SK-N-SH treated with all-trans-retinoic acid at 6 μM for 48 hours (cell line): ENCODE measurements at regions not wholly inside any gene's neighbourhood (a gene's known extent, or its start where the extent isn't known, plus 50 kb on each side); places are given as distances from the start of the nearest gene placed in this dataset.

Source experiments
- ATAC-seq: fragments of 200-7000 bp; cut with Tn5 transposase; 3 replicates; pipeline ENCODE4 v1.9.1; 2020; ENCODE audit warnings: mild to moderate bottlenecking, moderate library complexity
- ARNTL ChIP-seq: fragments of 450-650 bp; formaldehyde crosslinking; IDR thresholded peaks from 2 replicates; pipeline ENCODE4 v1.5.0; 2020; ENCODE audit warnings: low read depth, mild to moderate bottlenecking, moderate library complexity, borderline replicate concordance
- BACH2 ChIP-seq: fragments of 250-450 bp; sonication (Bioruptor Pico); IDR thresholded peaks from 2 replicates; pipeline ENCODE4 v1.9.0; 2021; ENCODE audit warnings: mild to moderate bottlenecking, borderline replicate concordance
- ESRRG ChIP-seq: fragments of 250-450 bp; sonication (Bioruptor Pico); IDR thresholded peaks from 2 replicates; pipeline ENCODE4 v1.6.1; 2021; ENCODE audit warnings: mild to moderate bottlenecking
- GLIS3 ChIP-seq: fragments of 250-450 bp; sonication (Bioruptor Pico); IDR thresholded peaks from 2 replicates; pipeline ENCODE4 v1.5.0; 2020; ENCODE audit warnings: mild to moderate bottlenecking, moderate library complexity
- OSR1 ChIP-seq: fragments of 250-450 bp; sonication (Bioruptor Pico); IDR thresholded peaks from 2 replicates; pipeline ENCODE4 v1.8.0; 2022; ENCODE audit warnings: moderate library complexity, mild to moderate bottlenecking, inconsistent platforms
- PPARA ChIP-seq: fragments of 250-450 bp; sonication (Bioruptor Pico); IDR thresholded peaks from 2 replicates; pipeline ENCODE4 v1.5.0; 2020; ENCODE audit warnings: mild to moderate bottlenecking, borderline replicate concordance
- RARB ChIP-seq: fragments of 250-450 bp; sonication (Bioruptor Pico); IDR thresholded peaks from 2 replicates; pipeline ENCODE4 v1.8.0; 2021; ENCODE audit warnings: mild to moderate bottlenecking, moderate library complexity
- SNAI2 ChIP-seq: fragments of 250-450 bp; sonication (Bioruptor Pico); IDR thresholded peaks from 2 replicates; pipeline ENCODE4 v1.5.0; 2020; ENCODE audit warnings: mild to moderate bottlenecking, moderate library complexity
- TCF4 ChIP-seq: fragments of 250-450 bp; sonication (Bioruptor Pico); IDR thresholded peaks from 2 replicates; pipeline ENCODE4 v1.8.0; 2021; ENCODE audit warnings: mild to moderate bottlenecking, moderate library complexity, borderline replicate concordance
- TOX ChIP-seq: fragments of 250-450 bp; sonication (Bioruptor Pico); IDR thresholded peaks from 2 replicates; pipeline ENCODE4 v1.8.0; 2021; ENCODE audit warnings: mild to moderate bottlenecking, moderate library complexity, borderline replicate concordance
- ZFP3 ChIP-seq: fragments of 250-450 bp; sonication (Bioruptor Pico); IDR thresholded peaks from 2 replicates; pipeline ENCODE4 v1.5.0; 2020; ENCODE audit warnings: mild to moderate bottlenecking, moderate library complexity
- ZFP30 ChIP-seq: fragments of 450-650 bp; formaldehyde crosslinking; IDR thresholded peaks from 2 replicates; pipeline ENCODE4 v1.5.0; 2022; ENCODE audit warnings: mild to moderate bottlenecking, moderate library complexity
- ZNF565 ChIP-seq: fragments of 450-650 bp; formaldehyde crosslinking; conservative IDR thresholded peaks from 2 replicates; pipeline ENCODE4 v1.5.0; 2020; ENCODE audit warnings: low read depth, mild to moderate bottlenecking, moderate library complexity
- ZNF70 ChIP-seq: fragments of 450-650 bp; formaldehyde crosslinking; IDR thresholded peaks from 2 replicates; pipeline ENCODE4 v1.5.0; 2020; ENCODE audit warnings: mild to moderate bottlenecking, moderate library complexity
- ZNF8 ChIP-seq: fragments of 450-650 bp; formaldehyde crosslinking; IDR thresholded peaks from 2 replicates; pipeline ENCODE4 v1.5.0; 2020; ENCODE audit warnings: mild to moderate bottlenecking, moderate library complexity
- TF ChIP-seq, protein P1 (sequence below): fragments of 250-450 bp; sonication (Bioruptor Pico); IDR thresholded peaks from 2 replicates; pipeline ENCODE4 v1.5.1; 2020; ENCODE audit warnings: low read depth, mild to moderate bottlenecking, moderate library complexity
- TF ChIP-seq, protein P2 (sequence below): fragments of 250-450 bp; sonication (Bioruptor Pico); IDR thresholded peaks from 2 replicates; pipeline ENCODE4 v1.5.0; 2020; ENCODE audit warnings: mild to moderate bottlenecking, moderate library complexity
- TF ChIP-seq, protein P3 (sequence below): fragments of 250-450 bp; sonication (Bioruptor Pico); IDR thresholded peaks from 2 replicates; pipeline ENCODE4 v1.8.0; 2020; ENCODE audit warnings: mild to moderate bottlenecking, moderate library complexity, borderline replicate concordance
- TF ChIP-seq, protein P4 (sequence below): fragments of 250-450 bp; sonication (Bioruptor Pico); IDR thresholded peaks from 2 replicates; pipeline ENCODE4 v1.5.1; 2021; ENCODE audit warnings: mild to moderate bottlenecking, moderate library complexity
- TF ChIP-seq, protein P5 (sequence below): fragments of 250-450 bp; sonication (Bioruptor Pico); IDR thresholded peaks from 2 replicates; pipeline ENCODE4 v1.8.0; 2021; ENCODE audit warnings: low read depth, mild to moderate bottlenecking, moderate library complexity, borderline replicate concordance

DNA sequence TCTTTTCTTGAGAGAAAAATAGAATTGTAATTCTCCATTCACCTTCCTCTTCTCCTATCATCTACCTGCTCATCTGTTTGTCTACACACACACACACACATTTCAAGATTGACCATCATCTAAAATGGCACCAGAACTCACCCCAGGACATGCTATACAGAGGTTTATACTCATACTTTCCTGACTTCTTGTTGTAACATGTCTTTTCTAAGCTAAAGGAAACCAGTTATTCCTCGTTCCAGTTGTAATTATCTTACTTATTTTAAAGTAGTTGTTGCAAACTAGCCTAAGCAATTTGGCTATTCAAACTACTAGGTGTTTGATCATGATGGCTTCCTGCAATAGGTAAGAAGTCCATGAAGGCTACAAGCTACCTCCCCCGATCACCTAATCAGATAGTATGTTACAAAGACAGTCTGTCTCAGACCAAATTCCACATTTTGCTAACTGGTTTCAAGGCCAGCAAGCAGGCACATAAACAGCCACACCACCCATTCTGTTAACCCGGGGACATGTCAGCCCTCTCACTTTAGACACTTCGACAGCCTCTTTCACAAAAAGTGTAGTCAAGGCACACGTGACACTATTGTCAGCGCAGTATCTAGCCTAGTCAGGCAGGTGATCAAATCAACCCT is 189.7 kb downstream of the SHQ1 start (continued):
- TF ChIP-seq, protein P1, sequence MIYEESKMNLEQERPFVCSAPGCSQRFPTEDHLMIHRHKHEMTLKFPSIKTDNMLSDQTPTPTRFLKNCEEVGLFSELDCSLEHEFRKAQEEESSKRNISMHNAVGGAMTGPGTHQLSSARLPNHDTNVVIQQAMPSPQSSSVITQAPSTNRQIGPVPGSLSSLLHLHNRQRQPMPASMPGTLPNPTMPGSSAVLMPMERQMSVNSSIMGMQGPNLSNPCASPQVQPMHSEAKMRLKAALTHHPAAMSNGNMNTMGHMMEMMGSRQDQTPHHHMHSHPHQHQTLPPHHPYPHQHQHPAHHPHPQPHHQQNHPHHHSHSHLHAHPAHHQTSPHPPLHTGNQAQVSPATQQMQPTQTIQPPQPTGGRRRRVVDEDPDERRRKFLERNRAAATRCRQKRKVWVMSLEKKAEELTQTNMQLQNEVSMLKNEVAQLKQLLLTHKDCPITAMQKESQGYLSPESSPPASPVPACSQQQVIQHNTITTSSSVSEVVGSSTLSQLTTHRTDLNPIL (CRISPR knock-in tag): no peak
- TF ChIP-seq, protein P2, sequence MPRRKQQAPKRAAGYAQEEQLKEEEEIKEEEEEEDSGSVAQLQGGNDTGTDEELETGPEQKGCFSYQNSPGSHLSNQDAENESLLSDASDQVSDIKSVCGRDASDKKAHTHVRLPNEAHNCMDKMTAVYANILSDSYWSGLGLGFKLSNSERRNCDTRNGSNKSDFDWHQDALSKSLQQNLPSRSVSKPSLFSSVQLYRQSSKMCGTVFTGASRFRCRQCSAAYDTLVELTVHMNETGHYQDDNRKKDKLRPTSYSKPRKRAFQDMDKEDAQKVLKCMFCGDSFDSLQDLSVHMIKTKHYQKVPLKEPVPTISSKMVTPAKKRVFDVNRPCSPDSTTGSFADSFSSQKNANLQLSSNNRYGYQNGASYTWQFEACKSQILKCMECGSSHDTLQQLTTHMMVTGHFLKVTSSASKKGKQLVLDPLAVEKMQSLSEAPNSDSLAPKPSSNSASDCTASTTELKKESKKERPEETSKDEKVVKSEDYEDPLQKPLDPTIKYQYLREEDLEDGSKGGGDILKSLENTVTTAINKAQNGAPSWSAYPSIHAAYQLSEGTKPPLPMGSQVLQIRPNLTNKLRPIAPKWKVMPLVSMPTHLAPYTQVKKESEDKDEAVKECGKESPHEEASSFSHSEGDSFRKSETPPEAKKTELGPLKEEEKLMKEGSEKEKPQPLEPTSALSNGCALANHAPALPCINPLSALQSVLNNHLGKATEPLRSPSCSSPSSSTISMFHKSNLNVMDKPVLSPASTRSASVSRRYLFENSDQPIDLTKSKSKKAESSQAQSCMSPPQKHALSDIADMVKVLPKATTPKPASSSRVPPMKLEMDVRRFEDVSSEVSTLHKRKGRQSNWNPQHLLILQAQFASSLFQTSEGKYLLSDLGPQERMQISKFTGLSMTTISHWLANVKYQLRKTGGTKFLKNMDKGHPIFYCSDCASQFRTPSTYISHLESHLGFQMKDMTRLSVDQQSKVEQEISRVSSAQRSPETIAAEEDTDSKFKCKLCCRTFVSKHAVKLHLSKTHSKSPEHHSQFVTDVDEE (CRISPR knock-in tag): no peak

DNA sequence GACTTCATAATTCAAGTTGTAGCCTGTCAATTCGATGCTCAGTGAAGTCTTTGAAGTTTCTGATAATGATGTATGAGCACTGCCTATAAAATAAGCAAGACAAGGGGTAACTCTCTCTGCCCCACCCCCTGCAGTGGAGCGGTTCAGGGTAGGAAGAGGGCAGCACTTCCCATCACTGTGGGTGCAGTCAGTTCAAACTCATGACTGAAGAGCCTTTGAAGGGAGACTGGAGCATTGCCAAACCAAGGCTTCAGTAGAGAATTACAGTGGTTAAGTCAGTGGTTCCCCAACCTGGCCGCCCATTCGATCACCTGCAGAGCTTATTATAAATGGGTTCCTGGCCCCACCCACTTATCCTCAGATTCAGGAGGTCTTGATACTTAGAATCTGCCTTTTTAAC is 190.6 kb downstream of the SHQ1 start:
- ATAC-seq: no peak
- TF ChIP-seq TCF4 (CRISPR knock-in tag) (no peak), PPARA (no peak), ZNF70 (CRISPR knock-in tag) (no peak), ESRRG (no peak), GLIS3 (CRISPR knock-in tag) (no peak), ARNTL (CRISPR knock-in tag) (no peak), RARB (CRISPR knock-in tag) (no peak), ZFP3 (no peak), TOX (CRISPR knock-in tag) (no peak), ZNF565 (CRISPR knock-in tag) (no peak), ZFP30 (CRISPR knock-in tag) (no peak), OSR1 (no peak), SNAI2 (CRISPR knock-in tag) (no peak)
- TF ChIP-seq, protein P2 (CRISPR knock-in tag): no peak
- TF ChIP-seq, protein P3, sequence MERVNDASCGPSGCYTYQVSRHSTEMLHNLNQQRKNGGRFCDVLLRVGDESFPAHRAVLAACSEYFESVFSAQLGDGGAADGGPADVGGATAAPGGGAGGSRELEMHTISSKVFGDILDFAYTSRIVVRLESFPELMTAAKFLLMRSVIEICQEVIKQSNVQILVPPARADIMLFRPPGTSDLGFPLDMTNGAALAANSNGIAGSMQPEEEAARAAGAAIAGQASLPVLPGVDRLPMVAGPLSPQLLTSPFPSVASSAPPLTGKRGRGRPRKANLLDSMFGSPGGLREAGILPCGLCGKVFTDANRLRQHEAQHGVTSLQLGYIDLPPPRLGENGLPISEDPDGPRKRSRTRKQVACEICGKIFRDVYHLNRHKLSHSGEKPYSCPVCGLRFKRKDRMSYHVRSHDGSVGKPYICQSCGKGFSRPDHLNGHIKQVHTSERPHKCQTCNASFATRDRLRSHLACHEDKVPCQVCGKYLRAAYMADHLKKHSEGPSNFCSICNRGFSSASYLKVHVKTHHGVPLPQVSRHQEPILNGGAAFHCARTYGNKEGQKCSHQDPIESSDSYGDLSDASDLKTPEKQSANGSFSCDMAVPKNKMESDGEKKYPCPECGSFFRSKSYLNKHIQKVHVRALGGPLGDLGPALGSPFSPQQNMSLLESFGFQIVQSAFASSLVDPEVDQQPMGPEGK (CRISPR knock-in tag): no peak
- TF ChIP-seq, all 23 proteins: peak for 0

DNA sequence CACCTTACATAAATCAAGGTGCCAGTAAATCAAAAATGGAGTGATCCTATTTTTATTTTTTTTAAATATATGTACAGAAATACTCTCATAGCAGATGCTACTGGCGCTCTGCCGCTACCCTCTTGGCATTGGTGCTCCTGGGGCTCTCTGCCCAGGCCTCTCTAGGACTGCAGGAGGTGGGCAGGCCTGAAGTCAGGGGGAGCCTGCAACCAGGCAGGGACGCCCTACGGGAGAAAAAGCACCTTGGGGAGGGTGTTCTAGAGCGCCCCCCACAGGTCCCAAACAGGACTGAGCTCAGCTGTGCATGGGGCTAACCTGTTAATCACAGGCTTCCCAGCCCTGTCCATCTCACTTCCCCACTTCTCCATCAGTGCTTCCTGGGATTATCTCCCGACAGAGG is 192.5 kb downstream of the SHQ1 start:
- TF ChIP-seq PPARA (no peak), ZNF8 (no peak), ZFP3 (no peak), ZFP30 (CRISPR knock-in tag) (no peak), ZNF565 (CRISPR knock-in tag) (no peak), SNAI2 (CRISPR knock-in tag) (no peak), ESRRG (no peak), RARB (CRISPR knock-in tag) (no peak), OSR1 (no peak), BACH2 (CRISPR knock-in tag) (no peak)
- TF ChIP-seq, protein P4, sequence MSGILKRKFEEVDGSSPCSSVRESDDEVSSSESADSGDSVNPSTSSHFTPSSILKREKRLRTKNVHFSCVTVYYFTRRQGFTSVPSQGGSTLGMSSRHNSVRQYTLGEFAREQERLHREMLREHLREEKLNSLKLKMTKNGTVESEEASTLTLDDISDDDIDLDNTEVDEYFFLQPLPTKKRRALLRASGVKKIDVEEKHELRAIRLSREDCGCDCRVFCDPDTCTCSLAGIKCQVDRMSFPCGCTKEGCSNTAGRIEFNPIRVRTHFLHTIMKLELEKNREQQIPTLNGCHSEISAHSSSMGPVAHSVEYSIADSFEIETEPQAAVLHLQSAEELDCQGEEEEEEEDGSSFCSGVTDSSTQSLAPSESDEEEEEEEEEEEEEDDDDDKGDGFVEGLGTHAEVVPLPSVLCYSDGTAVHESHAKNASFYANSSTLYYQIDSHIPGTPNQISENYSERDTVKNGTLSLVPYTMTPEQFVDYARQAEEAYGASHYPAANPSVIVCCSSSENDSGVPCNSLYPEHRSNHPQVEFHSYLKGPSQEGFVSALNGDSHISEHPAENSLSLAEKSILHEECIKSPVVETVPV (CRISPR knock-in tag): no peak
- TF ChIP-seq, protein P5, sequence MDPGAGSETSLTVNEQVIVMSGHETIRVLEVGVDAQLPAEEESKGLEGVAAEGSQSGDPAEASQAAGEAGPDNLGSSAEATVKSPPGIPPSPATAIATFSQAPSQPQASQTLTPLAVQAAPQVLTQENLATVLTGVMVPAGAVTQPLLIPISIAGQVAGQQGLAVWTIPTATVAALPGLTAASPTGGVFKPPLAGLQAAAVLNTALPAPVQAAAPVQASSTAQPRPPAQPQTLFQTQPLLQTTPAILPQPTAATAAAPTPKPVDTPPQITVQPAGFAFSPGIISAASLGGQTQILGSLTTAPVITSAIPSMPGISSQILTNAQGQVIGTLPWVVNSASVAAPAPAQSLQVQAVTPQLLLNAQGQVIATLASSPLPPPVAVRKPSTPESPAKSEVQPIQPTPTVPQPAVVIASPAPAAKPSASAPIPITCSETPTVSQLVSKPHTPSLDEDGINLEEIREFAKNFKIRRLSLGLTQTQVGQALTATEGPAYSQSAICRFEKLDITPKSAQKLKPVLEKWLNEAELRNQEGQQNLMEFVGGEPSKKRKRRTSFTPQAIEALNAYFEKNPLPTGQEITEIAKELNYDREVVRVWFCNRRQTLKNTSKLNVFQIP (CRISPR knock-in tag): no peak
- TF ChIP-seq, protein P2 (CRISPR knock-in tag): no peak
- TF ChIP-seq, protein P1 (CRISPR knock-in tag): no peak
- ATAC-seq: no peak
